Ecto neural progenitor cell (in vitro differentiated cells): ENCODE measurements at regions not wholly inside any gene's neighbourhood (a gene's known extent, or its start where the extent isn't known, plus 50 kb on each side); places are given as distances from the start of the nearest gene placed in this dataset.

ENCODE experiments used
- DNase-seq: peaks from one replicate; pipeline ENCODE4 v3.0.0-alpha.2; 2018; ENCODE audit warnings: low spot score

- no peak for DNase-seq
Measured at GRCh38 chr10:79007018-79007417, 61.7 kb upstream of the ZMIZ1 start.

GRCh38 chr10:79007421-79008319, 61.1 kb upstream of the ZMIZ1 start:
- DNase-seq: no peak

- DNase-seq: no peak
Measured at GRCh38 chr10:79009145-79009544, 59.6 kb upstream of the ZMIZ1 start.

GRCh38 chr10:79012567-79012966, 56.2 kb upstream of the ZMIZ1 start:
- no peak for DNase-seq

GRCh38 chr10:79013406-79013987, 55.3 kb upstream of the ZMIZ1 start:
- no peak for DNase-seq

- DNase-seq: no peak
Measured at GRCh38 chr10:79014796-79015195, 54.0 kb upstream of the ZMIZ1 start.

GRCh38 chr10:79017882-79018520, 50.8 kb upstream of the ZMIZ1 start:
- no peak for DNase-seq

- DNase-seq: no peak
Measured at GRCh38 chr10:79018521-79019011, 50.2 kb upstream of the ZMIZ1 start.
